Panc1 (cell line): ENCODE measurements at regions not wholly inside any gene's neighbourhood (a gene's known extent, or its start where the extent isn't known, plus 50 kb on each side); places are given as distances from the start of the nearest gene placed in this dataset.
"Not testable (repeated sequence)": the region's sequence is repeated elsewhere in the genome, so short reads cannot be mapped to it uniquely, and the experiment has no call there.

Source experiments
- ATAC-seq: fragments of 200-7000 bp; cut with Tn5 transposase; 2 replicates; pipeline ENCODE4 v1.9.1; 2020; ENCODE audit warnings: mild to moderate bottlenecking, moderate library complexity
- BruUV-seq: library from RNA; stranded (reverse); fragments of 400-500 nt; replicated peaks from 2 replicates; lab custom pipeline; 2021; lab: Mats Ljungman, UMichigan
- CTCF ChIA-PET: fragments of 300-600 bp; sonication (Branson Sonifier 250); formaldehyde crosslinking; loops from one replicate; lab custom pipeline; 2022; ENCODE audit warnings: antibody characterized with exemption; lab: Charles Lee
- POLR2A ChIA-PET: fragments of 300-600 bp; sonication (Branson Sonifier 250); formaldehyde crosslinking; loops from one replicate; lab custom pipeline; 2022; ENCODE audit warnings: antibody characterized with exemption; lab: Charles Lee
- DNase-seq: peaks from one replicate; pipeline ENCODE4 v3.0.0-alpha.2; 2010; ENCODE audit warnings: low read depth, low spot score
- H3K27ac ChIP-seq: 2 replicates; pipeline ENCODE4 v1.5.1; 2011; ENCODE audit warnings: mild to moderate bottlenecking, low read length, inconsistent platforms
- H3K27me3 ChIP-seq: fragments of 200-500 bp; sonication (Bioruptor generic); 2 replicates; pipeline ENCODE4 v1.6.0; 2014; ENCODE audit warnings: low read length, inconsistent platforms; ENCODE audit not compliant: control insufficient read depth, insufficient read depth
- H3K36me3 ChIP-seq: fragments of 200-500 bp; sonication (Bioruptor generic); 2 replicates; pipeline ENCODE4 v1.5.1; 2014; ENCODE audit warnings: inconsistent platforms, mild to moderate bottlenecking, low read length, moderate library complexity; ENCODE audit not compliant: control insufficient read depth, insufficient read depth
- H3K4me1 ChIP-seq: 2 replicates; pipeline ENCODE4 v1.5.1; 2011; ENCODE audit warnings: inconsistent platforms, mild to moderate bottlenecking, low read length, moderate library complexity; ENCODE audit not compliant: control insufficient read depth, insufficient read depth
- H3K4me3 ChIP-seq, 2 experiments: 2 replicates each; pipeline ENCODE4 v1.5.1; 2011 to 2012; ENCODE audit warnings: low read depth in 2 of 2, low read length in 2 of 2, mild to moderate bottlenecking in 2 of 2, inconsistent platforms in 1 of 2, moderate library complexity in 1 of 2
- H3K9me3 ChIP-seq: fragments of 200-500 bp; sonication (Bioruptor generic); 2 replicates; pipeline ENCODE4 v1.5.1; 2014; ENCODE audit warnings: low read depth, mild to moderate bottlenecking, inconsistent platforms, low read length, moderate library complexity; ENCODE audit not compliant: control insufficient read depth, insufficient read depth
- CTCF ChIP-seq: fragments of 450-650 bp; IDR thresholded peaks from 2 replicates; pipeline ENCODE4 v1.5.1; 2017; ENCODE audit warnings: mild to moderate bottlenecking
- POLR2AphosphoS5 ChIP-seq: IDR thresholded peaks from 2 replicates; pipeline ENCODE4 v1.6.1; 2012; ENCODE audit warnings: mild to moderate bottlenecking, low read depth, low read length, moderate library complexity
- SIN3A ChIP-seq: IDR thresholded peaks from 2 replicates; pipeline ENCODE4 v1.6.1; 2012; ENCODE audit warnings: low read depth, mild to moderate bottlenecking, low read length, moderate library complexity, borderline replicate concordance; ENCODE audit not compliant: insufficient read depth
- TCF7L2 ChIP-seq: IDR thresholded peaks from 2 replicates; pipeline ENCODE4 v1.6.1; 2011; ENCODE audit warnings: mild to moderate bottlenecking, low read depth, low read length, inconsistent platforms
- in situ Hi-C: cut with HindIII; loops from 2 replicates; pipeline ENCODE4 v1.10.0; 2016; ENCODE audit warnings: low sequenced_read_pairs, low pct_unique_long_range_greater_than_20kb
- intact Hi-C: fragments of 100-400 bp; cut with micrococcal nuclease; formaldehyde crosslinking; loops from one replicate; pipeline ENCODE4 v1.10.0; 2022; ENCODE audit not compliant: unreplicated experiment
- TF ChIP-seq, protein P1 (sequence below), 2 experiments: IDR thresholded peaks; 2 replicates each; pipeline ENCODE4 v1.6.1; 2011 to 2012; ENCODE audit warnings: low read depth in 2 of 2, control low read depth in 1 of 2, low read length in 1 of 2, mild to moderate bottlenecking in 1 of 2, moderate library complexity in 1 of 2; ENCODE audit not compliant: insufficient read depth in 1 of 2

- BruUV-seq: no TSS peak
- H3K4me1 ChIP-seq: no peaks in the 10 kb centered on the region
- DNase-seq (no peak), ATAC-seq (no peak)
- in situ Hi-C loops (no loop called here), intact Hi-C loops (no loop called here)
- no peaks in the 10 kb centered on the region for H3K9me3 ChIP-seq
- no peaks in the 10 kb centered on the region for H3K27me3 ChIP-seq
- ChIA-PET POLR2A (no interaction called here), CTCF (no interaction called here)
- no peak overlapping the region for H3K4me3 ChIP-seq
- TF ChIP-seq CTCF (no peak), SIN3A (no peak), POLR2AphosphoS5 (no peak), TCF7L2 (no peak)
- TF ChIP-seq, protein P1, sequence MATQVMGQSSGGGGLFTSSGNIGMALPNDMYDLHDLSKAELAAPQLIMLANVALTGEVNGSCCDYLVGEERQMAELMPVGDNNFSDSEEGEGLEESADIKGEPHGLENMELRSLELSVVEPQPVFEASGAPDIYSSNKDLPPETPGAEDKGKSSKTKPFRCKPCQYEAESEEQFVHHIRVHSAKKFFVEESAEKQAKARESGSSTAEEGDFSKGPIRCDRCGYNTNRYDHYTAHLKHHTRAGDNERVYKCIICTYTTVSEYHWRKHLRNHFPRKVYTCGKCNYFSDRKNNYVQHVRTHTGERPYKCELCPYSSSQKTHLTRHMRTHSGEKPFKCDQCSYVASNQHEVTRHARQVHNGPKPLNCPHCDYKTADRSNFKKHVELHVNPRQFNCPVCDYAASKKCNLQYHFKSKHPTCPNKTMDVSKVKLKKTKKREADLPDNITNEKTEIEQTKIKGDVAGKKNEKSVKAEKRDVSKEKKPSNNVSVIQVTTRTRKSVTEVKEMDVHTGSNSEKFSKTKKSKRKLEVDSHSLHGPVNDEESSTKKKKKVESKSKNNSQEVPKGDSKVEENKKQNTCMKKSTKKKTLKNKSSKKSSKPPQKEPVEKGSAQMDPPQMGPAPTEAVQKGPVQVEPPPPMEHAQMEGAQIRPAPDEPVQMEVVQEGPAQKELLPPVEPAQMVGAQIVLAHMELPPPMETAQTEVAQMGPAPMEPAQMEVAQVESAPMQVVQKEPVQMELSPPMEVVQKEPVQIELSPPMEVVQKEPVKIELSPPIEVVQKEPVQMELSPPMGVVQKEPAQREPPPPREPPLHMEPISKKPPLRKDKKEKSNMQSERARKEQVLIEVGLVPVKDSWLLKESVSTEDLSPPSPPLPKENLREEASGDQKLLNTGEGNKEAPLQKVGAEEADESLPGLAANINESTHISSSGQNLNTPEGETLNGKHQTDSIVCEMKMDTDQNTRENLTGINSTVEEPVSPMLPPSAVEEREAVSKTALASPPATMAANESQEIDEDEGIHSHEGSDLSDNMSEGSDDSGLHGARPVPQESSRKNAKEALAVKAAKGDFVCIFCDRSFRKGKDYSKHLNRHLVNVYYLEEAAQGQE (IDR thresholded peaks at IDR 0.05; ENCODE audit: insufficient read depth in 1 of 2, low read depth in 2 of 2, low read length in 1 of 2): no peak
- H3K27ac ChIP-seq: no peak overlapping the region
- H3K36me3 ChIP-seq: no peaks in the 10 kb centered on the region
These were observed 451.1 kb downstream of the PCNX1 start for GRCh38 chr14:71358209-71358931.

GRCh38 chr14:71358932-71359421 is 451.7 kb downstream of the PCNX1 start:
- DNase-seq, intact Hi-C loops, H3K9me3 ChIP-seq, ATAC-seq, BruUV-seq, H3K36me3 ChIP-seq, H3K4me1 ChIP-seq, CTCF ChIA-PET, H3K27me3 ChIP-seq, H3K27ac ChIP-seq, in situ Hi-C loops, H3K4me3 ChIP-seq, POLR2A ChIA-PET: not testable (repeated sequence)

DNA sequence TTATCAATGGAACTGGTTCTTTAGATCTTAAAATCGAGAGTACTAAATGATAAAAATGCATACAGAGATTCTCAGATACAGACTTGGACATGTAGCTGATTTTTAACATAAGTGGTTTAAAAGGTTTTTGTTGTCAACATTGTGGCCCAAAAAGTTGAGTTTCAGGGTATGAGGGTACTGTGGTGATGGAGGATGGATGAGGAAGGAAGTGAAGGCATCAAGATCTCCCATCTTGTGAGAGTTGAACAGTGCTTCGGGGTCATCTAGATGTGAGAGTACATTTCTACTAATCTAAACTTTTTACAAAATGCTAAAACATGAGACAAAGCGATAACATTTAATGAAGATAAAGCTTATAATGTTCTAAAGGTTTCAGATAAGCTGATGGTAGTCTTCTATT is 452.6 kb downstream of the PCNX1 start:
- POLR2A ChIA-PET: no interaction called here
- in situ Hi-C loops: no loop called here
- ATAC-seq: no peak
- Histone ChIP-seq H3K27me3 (no peaks in the 10 kb centered on the region), H3K4me1 (peaks cover 3% of the 10 kb centered on the region; the same call in 1 of the 2 replicates), H3K36me3 (no peaks in the 10 kb centered on the region), H3K4me3 (no peak overlapping the region), H3K9me3 (no peaks in the 10 kb centered on the region), H3K27ac (no peak overlapping the region)
- CTCF ChIA-PET: no interaction called here
- TSS peak; percentile 10 for BruUV-seq
- TF ChIP-seq SIN3A: no peak
- TF ChIP-seq, protein P1 (IDR thresholded peaks at IDR 0.05; ENCODE audit: insufficient read depth in 1 of 2, low read depth in 2 of 2, low read length in 1 of 2): no peak
- no peak for TF ChIP-seq POLR2AphosphoS5
- no peak for TF ChIP-seq CTCF
- no peak for TF ChIP-seq TCF7L2
- DNase-seq: no peak
- intact Hi-C loops: no loop called here
